ENCODE measurements at regions not wholly inside any gene's neighbourhood (a gene's known extent, or its start where the extent isn't known, plus 50 kb on each side); places are given as distances from the start of the nearest gene placed in this dataset.

DNA sequence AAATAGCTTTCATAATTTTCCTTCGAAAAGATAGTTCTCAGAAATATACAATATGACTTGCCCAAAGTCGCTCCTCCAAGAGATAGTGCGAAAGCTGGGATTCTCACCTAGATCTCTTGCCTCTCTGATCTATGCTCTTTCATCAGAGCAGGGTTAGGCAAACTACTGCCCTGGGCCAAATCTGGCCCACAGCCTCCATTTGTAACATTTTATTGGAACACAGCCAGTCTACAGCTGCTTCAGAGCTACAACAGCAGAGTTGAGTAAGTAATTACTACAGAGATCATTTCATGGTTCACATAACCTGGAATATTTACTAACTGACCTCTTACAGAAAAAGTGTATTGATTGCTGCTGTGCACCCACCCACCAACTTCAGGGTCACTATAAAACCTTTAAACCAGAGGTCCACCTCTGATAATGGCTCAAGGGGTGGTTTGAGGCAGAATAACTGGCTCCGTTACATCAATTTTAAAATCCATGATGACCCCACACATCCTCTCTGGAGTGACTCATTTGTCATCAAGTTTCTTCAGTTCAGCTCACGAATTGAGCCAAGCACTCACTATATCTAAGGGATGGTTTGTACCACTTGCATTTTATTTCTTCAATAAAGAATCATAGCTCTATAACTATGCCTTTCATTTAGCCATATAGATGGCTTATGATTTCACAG lies 1019.0 kb downstream of the XPNPEP1 start:
- TF ChIP-seq, protein P1, sequence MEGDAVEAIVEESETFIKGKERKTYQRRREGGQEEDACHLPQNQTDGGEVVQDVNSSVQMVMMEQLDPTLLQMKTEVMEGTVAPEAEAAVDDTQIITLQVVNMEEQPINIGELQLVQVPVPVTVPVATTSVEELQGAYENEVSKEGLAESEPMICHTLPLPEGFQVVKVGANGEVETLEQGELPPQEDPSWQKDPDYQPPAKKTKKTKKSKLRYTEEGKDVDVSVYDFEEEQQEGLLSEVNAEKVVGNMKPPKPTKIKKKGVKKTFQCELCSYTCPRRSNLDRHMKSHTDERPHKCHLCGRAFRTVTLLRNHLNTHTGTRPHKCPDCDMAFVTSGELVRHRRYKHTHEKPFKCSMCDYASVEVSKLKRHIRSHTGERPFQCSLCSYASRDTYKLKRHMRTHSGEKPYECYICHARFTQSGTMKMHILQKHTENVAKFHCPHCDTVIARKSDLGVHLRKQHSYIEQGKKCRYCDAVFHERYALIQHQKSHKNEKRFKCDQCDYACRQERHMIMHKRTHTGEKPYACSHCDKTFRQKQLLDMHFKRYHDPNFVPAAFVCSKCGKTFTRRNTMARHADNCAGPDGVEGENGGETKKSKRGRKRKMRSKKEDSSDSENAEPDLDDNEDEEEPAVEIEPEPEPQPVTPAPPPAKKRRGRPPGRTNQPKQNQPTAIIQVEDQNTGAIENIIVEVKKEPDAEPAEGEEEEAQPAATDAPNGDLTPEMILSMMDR (tag by site-specific recombination; IDR thresholded peaks at IDR 0.05), result no peak
- no peak for TF ChIP-seq YY1 (tag by site-specific recombination; IDR thresholded peaks at IDR 0.05)
